ENCODE measurements at regions not wholly inside any gene's neighbourhood (a gene's known extent, or its start where the extent isn't known, plus 50 kb on each side); places are given as distances from the start of the nearest gene placed in this dataset.

GRCh38 chr21:18677632-18678031 lies 274.0 kb upstream of the TMPRSS15 start:
- Histone ChIP-seq H3K9me1 (replicated peaks; ENCODE audit: control insufficient read depth, extremely low read depth, insufficient read depth, low read length) (no peaks in the 10 kb centered on the region), H3K79me2 (ENCODE audit: control insufficient read depth, insufficient read depth, low read length) (no peaks in the 10 kb centered on the region), H2AFZ (ENCODE audit: low read depth, low read length) (no peak overlapping the region), H3K36me3 (ENCODE audit: control insufficient read depth in 2 of 2, extremely low read depth in 1 of 2, insufficient read depth in 2 of 2, low read length in 2 of 2) (no peaks in the 10 kb centered on the region), H3K4me2 (ENCODE audit: insufficient read depth, low read length) (no peak overlapping the region), H3K27ac (ENCODE audit: insufficient read depth, low read depth, low read length) (no peak overlapping the region), H3K4me1 (ENCODE audit: control insufficient read depth, extremely low read depth, insufficient read depth, low read length) (no peaks in the 10 kb centered on the region), H3K27me3 (ENCODE audit: control insufficient read depth in 2 of 2, insufficient read depth in 2 of 2, low read length in 2 of 2) (no peaks in the 10 kb centered on the region), H3K4me3 (replicated peaks in 1 of 3; ENCODE audit: insufficient read depth in 1 of 3, low read depth in 1 of 3, low read length in 3 of 3) (no peak overlapping the region), H4K20me1 (replicated peaks; ENCODE audit: control insufficient read depth, extremely low read depth, insufficient read depth, low read length) (no peaks in the 10 kb centered on the region), H3K9ac (replicated peaks; ENCODE audit: extremely low read depth, insufficient read depth, low read length) (no peak overlapping the region), H3K9me3 (replicated peaks; ENCODE audit: control insufficient read depth, insufficient read depth, low read length) (no peaks in the 10 kb centered on the region)
- no TSS peak for BruUV-seq (replicated peaks)
- POLR2A ChIA-PET = no interaction called here
- FAIRE-seq (no peak), DNase-seq (ENCODE audit: low read depth, low spot score) (no peak)
- TF ChIP-seq GATA2 (IDR thresholded peaks at IDR 0.05; ENCODE audit: insufficient read depth, insufficient read length, low read depth, low read length) (no peak), EZH2 (IDR thresholded peaks at IDR 0.05; ENCODE audit: borderline replicate concordance, low read depth, low read length, severe bottlenecking) (no peak), FOS (IDR thresholded peaks at IDR 0.05; ENCODE audit: borderline replicate concordance, insufficient read depth, low read length) (no peak), MYC (IDR thresholded peaks at IDR 0.05; ENCODE audit: low read depth, low read length) (no peak), JUN (IDR thresholded peaks at IDR 0.05; ENCODE audit: borderline replicate concordance, insufficient read depth, insufficient read length, low read depth) (no peak), CTCF (IDR thresholded peaks at IDR 0.05; ENCODE audit: extremely low read depth in 1 of 2, insufficient read depth in 1 of 2, low read depth in 1 of 2, low read length in 2 of 2) (no peak), MAX (IDR thresholded peaks at IDR 0.05; ENCODE audit: insufficient read depth, insufficient read length) (no peak), POLR2AphosphoS5 (IDR thresholded peaks at IDR 0.05; ENCODE audit: insufficient read depth, low read depth, low read length) (no peak), POLR2A (IDR thresholded peaks at IDR 0.05; ENCODE audit: low read depth, low read length) (no peak)
- intact Hi-C loops (cut with micrococcal nuclease) = no loop called here
- CTCF ChIA-PET = no interaction called here
- dilution Hi-C loops (cut with MboI; ENCODE audit: extremely low pct_ligation_motif_present, low sequenced_read_pairs) = no loop called here

Measured in endothelial cell of umbilical vein (primary cell).